WTC11 (cell line): ENCODE measurements at regions not wholly inside any gene's neighbourhood (a gene's known extent, or its start where the extent isn't known, plus 50 kb on each side); places are given as distances from the start of the nearest gene placed in this dataset.

ENCODE experiments used
- ATAC-seq: fragments of 200-7000 bp; cut with Tn5 transposase; 2 replicates; pipeline ENCODE4 v1.10.0; 2021; ENCODE audit warnings: mild to moderate bottlenecking, moderate library complexity
- CTCF ChIA-PET: fragments of 300-600 bp; sonication (Branson Sonifier 250); formaldehyde crosslinking; loops from one replicate; lab custom pipeline; 2021; ENCODE audit warnings: antibody characterized with exemption; lab: Charles Lee
- POLR2A ChIA-PET: fragments of 350-600 bp; sonication (Branson Sonifier 250); formaldehyde crosslinking; loops from one replicate; lab custom pipeline; 2021; ENCODE audit warnings: antibody characterized with exemption; lab: Charles Lee
- DNase-seq: peaks from one replicate; pipeline ENCODE4 v3.0.0; 2021; ENCODE audit warnings: low spot score
- H3K27ac Mint-ChIP-seq: 2 replicates; pipeline ENCODE4 v1.8.0; 2021; ENCODE audit warnings: mixed read lengths
- H3K27me3 Mint-ChIP-seq: 2 replicates; pipeline ENCODE4 v1.8.0; 2021; ENCODE audit warnings: low read depth, mild to moderate bottlenecking, moderate library complexity, mixed read lengths
- H3K36me3 Mint-ChIP-seq: 2 replicates; pipeline ENCODE4 v1.8.0; 2021; ENCODE audit warnings: mixed read lengths
- H3K4me1 Mint-ChIP-seq: 2 replicates; pipeline ENCODE4 v1.8.0; 2022; ENCODE audit warnings: mixed read lengths
- H3K4me3 Mint-ChIP-seq: 2 replicates; pipeline ENCODE4 v1.8.0; 2021; ENCODE audit warnings: mild to moderate bottlenecking, moderate library complexity, mixed read lengths
- H3K9me3 Mint-ChIP-seq: 2 replicates; pipeline ENCODE4 v1.8.0; 2021; ENCODE audit warnings: mixed read lengths
- CREB1 ChIP-seq: sonication (generic); formaldehyde crosslinking; IDR thresholded peaks from 2 replicates; pipeline ENCODE4 v1.8.0; 2023; ENCODE audit warnings: mild to moderate bottlenecking, missing genetic modification reagents
- CREM ChIP-seq: sonication (generic); formaldehyde crosslinking; IDR thresholded peaks from 2 replicates; pipeline ENCODE4 v1.8.1; 2022; ENCODE audit warnings: mild to moderate bottlenecking, missing genetic modification reagents, moderate library complexity
- IRF2 ChIP-seq: sonication (generic); formaldehyde crosslinking; IDR thresholded peaks from 2 replicates; pipeline ENCODE4 v1.8.0; 2022; ENCODE audit warnings: low read depth, missing genetic modification reagents, borderline replicate concordance
- JAZF1 ChIP-seq: fragments of 250-450 bp; sonication (Bioruptor Pico); IDR thresholded peaks from 2 replicates; pipeline ENCODE4 v1.9.0; 2021; ENCODE audit warnings: moderate library complexity, mild to moderate bottlenecking, inconsistent platforms
- JUN ChIP-seq: sonication (generic); formaldehyde crosslinking; IDR thresholded peaks from 2 replicates; pipeline ENCODE4 v1.8.0; 2023; ENCODE audit warnings: mild to moderate bottlenecking, missing genetic modification reagents
- NFYB ChIP-seq: sonication (generic); formaldehyde crosslinking; conservative IDR thresholded peaks from 2 replicates; pipeline ENCODE4 v1.8.0; 2022; ENCODE audit warnings: low read depth, missing genetic modification reagents
- RELA ChIP-seq: sonication (generic); formaldehyde crosslinking; IDR thresholded peaks from 2 replicates; pipeline ENCODE4 v1.8.1; 2022; ENCODE audit warnings: missing genetic modification reagents, mild to moderate bottlenecking, borderline replicate concordance
- TEAD4 ChIP-seq: sonication (generic); formaldehyde crosslinking; IDR thresholded peaks from 2 replicates; pipeline ENCODE4 v1.8.0; 2022; ENCODE audit warnings: mild to moderate bottlenecking, missing genetic modification reagents
- TP53 ChIP-seq: sonication (generic); formaldehyde crosslinking; IDR thresholded peaks from 2 replicates; pipeline ENCODE4 v1.8.1; 2023; ENCODE audit warnings: mild to moderate bottlenecking, missing genetic modification reagents
- ZNF671 ChIP-seq: fragments of 250-450 bp; sonication (Bioruptor Pico); IDR thresholded peaks from 2 replicates; pipeline ENCODE4 v1.8.0; 2021; ENCODE audit warnings: mild to moderate bottlenecking
- TF ChIP-seq, protein P1 (sequence below): sonication (generic); formaldehyde crosslinking; IDR thresholded peaks from 2 replicates; pipeline ENCODE4 v1.8.0; 2022; ENCODE audit warnings: mild to moderate bottlenecking, missing genetic modification reagents
- TF ChIP-seq, protein P2 (sequence below): sonication (generic); formaldehyde crosslinking; IDR thresholded peaks from 2 replicates; pipeline ENCODE4 v1.8.0; 2022; ENCODE audit warnings: mild to moderate bottlenecking, missing genetic modification reagents
- TF ChIP-seq, protein P3 (sequence below): fragments of 250-450 bp; sonication (Bioruptor Pico); IDR thresholded peaks from 2 replicates; pipeline ENCODE4 v1.9.0; 2021; ENCODE audit warnings: moderate library complexity, mild to moderate bottlenecking, inconsistent platforms, borderline replicate concordance
- TF ChIP-seq, protein P4 (sequence below): sonication (generic); formaldehyde crosslinking; IDR thresholded peaks from 2 replicates; pipeline ENCODE4 v1.8.1; 2022; ENCODE audit warnings: low read depth, mild to moderate bottlenecking, moderate library complexity, missing genetic modification reagents, borderline replicate concordance

DNA sequence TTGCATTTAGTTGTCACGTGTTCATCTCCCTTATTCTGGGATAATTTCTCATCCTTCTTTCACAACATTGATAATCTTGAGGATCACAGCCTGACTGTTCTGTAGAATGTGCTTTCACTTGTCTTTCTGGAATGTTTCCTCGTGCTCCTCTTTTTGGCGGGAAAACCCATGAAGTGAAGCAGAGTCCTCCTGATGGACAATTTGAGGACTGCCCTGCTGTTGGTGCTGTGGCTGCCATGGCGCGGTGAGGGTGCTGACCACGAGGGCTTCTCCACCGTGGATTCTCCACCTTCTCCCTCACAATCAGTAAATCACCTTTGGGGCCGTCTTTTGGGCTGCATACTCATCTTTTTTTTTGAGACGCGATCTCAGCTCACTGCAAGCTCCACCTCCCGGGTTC, 946.9 kb downstream of the BRD1 start (continued):
- TF ChIP-seq, protein P1, sequence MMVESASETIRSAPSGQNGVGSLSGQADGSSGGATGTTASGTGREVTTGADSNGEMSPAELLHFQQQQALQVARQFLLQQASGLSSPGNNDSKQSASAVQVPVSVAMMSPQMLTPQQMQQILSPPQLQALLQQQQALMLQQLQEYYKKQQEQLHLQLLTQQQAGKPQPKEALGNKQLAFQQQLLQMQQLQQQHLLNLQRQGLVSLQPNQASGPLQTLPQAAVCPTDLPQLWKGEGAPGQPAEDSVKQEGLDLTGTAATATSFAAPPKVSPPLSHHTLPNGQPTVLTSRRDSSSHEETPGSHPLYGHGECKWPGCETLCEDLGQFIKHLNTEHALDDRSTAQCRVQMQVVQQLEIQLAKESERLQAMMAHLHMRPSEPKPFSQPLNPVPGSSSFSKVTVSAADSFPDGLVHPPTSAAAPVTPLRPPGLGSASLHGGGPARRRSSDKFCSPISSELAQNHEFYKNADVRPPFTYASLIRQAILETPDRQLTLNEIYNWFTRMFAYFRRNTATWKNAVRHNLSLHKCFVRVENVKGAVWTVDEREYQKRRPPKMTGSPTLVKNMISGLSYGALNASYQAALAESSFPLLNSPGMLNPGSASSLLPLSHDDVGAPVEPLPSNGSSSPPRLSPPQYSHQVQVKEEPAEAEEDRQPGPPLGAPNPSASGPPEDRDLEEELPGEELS (CRISPR knock-in tag): no peak
- TF ChIP-seq NFYB (CRISPR knock-in tag) (no peak), JAZF1 (CRISPR knock-in tag) (no peak)

DNA sequence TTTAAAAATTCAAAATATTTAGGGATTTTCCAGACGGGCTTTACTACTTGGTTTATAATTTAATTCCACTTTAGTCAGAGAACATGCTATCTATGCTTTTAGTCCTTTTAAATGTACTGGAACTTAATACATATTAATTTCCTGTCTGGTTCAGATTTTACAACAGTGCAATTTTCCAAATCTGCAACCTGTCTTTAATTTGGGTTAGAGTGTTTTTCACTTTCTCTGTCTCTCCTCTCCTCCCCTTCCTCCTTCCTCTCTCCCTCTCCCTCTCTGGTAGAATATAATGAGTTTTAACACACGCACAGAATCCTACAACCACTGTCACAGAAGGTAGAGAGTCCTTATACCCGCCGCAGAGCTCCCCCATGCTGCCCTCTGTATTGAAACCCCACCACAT, 950.7 kb downstream of the BRD1 start:
- TF ChIP-seq ZNF671 (CRISPR knock-in tag): no peak
- no peak for TF ChIP-seq TP53 (CRISPR knock-in tag)
- TF ChIP-seq JUN (CRISPR knock-in tag): no peak
- no peak for TF ChIP-seq RELA (CRISPR knock-in tag)
- no peak for TF ChIP-seq CREM (CRISPR knock-in tag)
- no peak for TF ChIP-seq JAZF1 (CRISPR knock-in tag)
- CTCF ChIA-PET: no interaction called here
- POLR2A ChIA-PET: no interaction called here
- no peak overlapping the region for H3K27ac Mint-ChIP-seq
- H3K4me1 Mint-ChIP-seq: peaks cover 2% of the 10 kb centered on the region; the same call in 1 of the 2 replicates
- H3K4me3 Mint-ChIP-seq: no peak overlapping the region
- DNase-seq (no peak), ATAC-seq (no peak)
- H3K36me3 Mint-ChIP-seq: no peaks in the 10 kb centered on the region
- H3K27me3 Mint-ChIP-seq: no peaks in the 10 kb centered on the region
- no peaks in the 10 kb centered on the region for H3K9me3 Mint-ChIP-seq

DNA sequence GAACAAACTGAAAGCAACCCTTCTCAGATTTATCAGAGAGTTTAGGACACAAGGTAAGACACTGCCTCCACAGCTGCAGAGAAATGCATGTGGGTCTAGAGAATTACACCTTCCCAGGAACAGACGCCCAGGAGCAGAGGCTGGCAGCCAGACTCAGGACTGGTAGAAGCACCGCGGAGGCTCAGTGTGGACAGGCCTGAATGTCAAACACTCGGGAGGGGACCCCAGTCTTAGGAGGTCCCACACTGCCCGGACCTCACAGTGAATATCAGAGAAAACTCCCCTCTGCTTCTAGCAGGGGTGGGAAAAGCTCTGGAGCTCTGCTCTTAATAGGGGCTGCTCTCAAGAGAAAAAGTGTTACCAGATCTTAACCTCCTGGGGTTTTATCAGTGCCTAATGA, 952.7 kb downstream of the BRD1 start:
- Mint-ChIP-seq H3K4me3 (no peak overlapping the region), H3K36me3 (0 out of 2 replicates have a peak, but pooled peaks cover 3% of the 10 kb centered on the region), H3K4me1 (peaks cover 6% of the 10 kb centered on the region; the same call in 1 of the 2 replicates), H3K27ac (no peak overlapping the region), H3K27me3 (no peaks in the 10 kb centered on the region; the same call in 1 of the 2 replicates), H3K9me3 (peaks cover 5% of the 10 kb centered on the region)
- ATAC-seq (no peak), DNase-seq (no peak)
- ChIA-PET CTCF (interaction anchor here (1.6 kb wide), 1 partner anchor 19 kb away, joined by 4 read pairs; no protein-coding TSS in a partner anchor), POLR2A (no interaction called here)
- no peak for TF ChIP-seq TEAD4 (CRISPR knock-in tag)

DNA sequence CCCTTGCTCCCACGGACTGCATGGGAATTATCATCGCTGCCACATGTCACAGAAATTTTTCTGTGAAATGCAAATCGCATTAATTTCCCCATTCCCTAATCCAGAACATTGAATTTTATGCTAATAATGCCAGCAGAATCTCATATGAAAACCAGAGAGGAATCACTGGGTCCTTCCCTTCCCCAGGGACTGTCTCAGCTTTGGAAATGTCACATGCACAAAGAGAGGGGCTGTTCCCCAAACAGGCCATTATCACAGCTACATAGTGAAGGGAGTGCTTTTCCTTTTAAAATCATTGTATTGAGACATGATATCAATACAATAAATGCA, 954.5 kb downstream of the BRD1 start:
- Mint-ChIP-seq H3K4me1 (peaks cover 9% of the 10 kb centered on the region; the same call in 1 of the 2 replicates), H3K9me3 (peaks cover 9% of the 10 kb centered on the region), H3K27me3 (no peaks in the 10 kb centered on the region; the same call in 1 of the 2 replicates), H3K4me3 (no peak overlapping the region), H3K27ac (no peak overlapping the region), H3K36me3 (0 out of 2 replicates have a peak, but pooled peaks cover 3% of the 10 kb centered on the region)
- no peak for DNase-seq
- CTCF ChIA-PET: no interaction called here
- POLR2A ChIA-PET: no interaction called here
- TF ChIP-seq CREB1 (CRISPR knock-in tag): no peak
- TF ChIP-seq IRF2 (CRISPR knock-in tag): no peak
- TF ChIP-seq, protein P2, sequence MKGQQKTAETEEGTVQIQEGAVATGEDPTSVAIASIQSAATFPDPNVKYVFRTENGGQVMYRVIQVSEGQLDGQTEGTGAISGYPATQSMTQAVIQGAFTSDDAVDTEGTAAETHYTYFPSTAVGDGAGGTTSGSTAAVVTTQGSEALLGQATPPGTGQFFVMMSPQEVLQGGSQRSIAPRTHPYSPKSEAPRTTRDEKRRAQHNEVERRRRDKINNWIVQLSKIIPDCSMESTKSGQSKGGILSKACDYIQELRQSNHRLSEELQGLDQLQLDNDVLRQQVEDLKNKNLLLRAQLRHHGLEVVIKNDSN: no peak
- TF ChIP-seq, protein P3, sequence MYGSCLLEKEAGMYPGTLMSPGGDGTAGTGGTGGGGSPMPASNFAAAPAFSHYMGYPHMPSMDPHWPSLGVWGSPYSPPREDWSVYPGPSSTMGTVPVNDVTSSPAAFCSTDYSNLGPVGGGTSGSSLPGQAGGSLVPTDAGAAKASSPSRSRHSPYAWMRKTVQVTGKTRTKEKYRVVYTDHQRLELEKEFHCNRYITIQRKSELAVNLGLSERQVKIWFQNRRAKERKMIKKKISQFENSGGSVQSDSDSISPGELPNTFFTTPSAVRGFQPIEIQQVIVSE (CRISPR knock-in tag): no peak
- TF ChIP-seq, protein P4, sequence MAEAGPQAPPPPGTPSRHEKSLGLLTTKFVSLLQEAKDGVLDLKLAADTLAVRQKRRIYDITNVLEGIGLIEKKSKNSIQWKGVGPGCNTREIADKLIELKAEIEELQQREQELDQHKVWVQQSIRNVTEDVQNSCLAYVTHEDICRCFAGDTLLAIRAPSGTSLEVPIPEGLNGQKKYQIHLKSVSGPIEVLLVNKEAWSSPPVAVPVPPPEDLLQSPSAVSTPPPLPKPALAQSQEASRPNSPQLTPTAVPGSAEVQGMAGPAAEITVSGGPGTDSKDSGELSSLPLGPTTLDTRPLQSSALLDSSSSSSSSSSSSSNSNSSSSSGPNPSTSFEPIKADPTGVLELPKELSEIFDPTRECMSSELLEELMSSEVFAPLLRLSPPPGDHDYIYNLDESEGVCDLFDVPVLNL (CRISPR knock-in tag): no peak
- no peak for ATAC-seq
